Nephron progenitor cell (in vitro differentiated cells): ENCODE measurements at regions not wholly inside any gene's neighbourhood (a gene's known extent, or its start where the extent isn't known, plus 50 kb on each side); places are given as distances from the start of the nearest gene placed in this dataset.
"Not testable (repeated sequence)": the region's sequence is repeated elsewhere in the genome, so short reads cannot be mapped to it uniquely, and the experiment has no call there.

Experiments used
- DNase-seq: peaks from one replicate; pipeline ENCODE4 v3.0.0; 2021
- H3K27ac Mint-ChIP-seq: 2 replicates; pipeline ENCODE4 v1.8.0; 2021; ENCODE audit warnings: mild to moderate bottlenecking, moderate library complexity, mixed read lengths
- H3K27me3 Mint-ChIP-seq: 2 replicates; pipeline ENCODE4 v1.8.0; 2021; ENCODE audit warnings: mild to moderate bottlenecking, low read depth, mixed read lengths; ENCODE audit not compliant: poor library complexity
- H3K36me3 Mint-ChIP-seq: 2 replicates; pipeline ENCODE4 v1.8.0; 2021; ENCODE audit warnings: low read depth, mixed read lengths
- H3K4me1 Mint-ChIP-seq: 2 replicates; pipeline ENCODE4 v1.8.0; 2021; ENCODE audit warnings: mixed read lengths
- H3K4me3 Mint-ChIP-seq: 2 replicates; pipeline ENCODE4 v1.8.0; 2021; ENCODE audit warnings: mild to moderate bottlenecking, moderate library complexity, mixed read lengths
- H3K9me3 Mint-ChIP-seq: 2 replicates; pipeline ENCODE4 v1.8.0; 2021; ENCODE audit warnings: mild to moderate bottlenecking, moderate library complexity, mixed read lengths
- TF ChIP-seq, protein P1 (sequence below): fragments of 200-600 bp; sonication (generic); IDR thresholded peaks from 2 replicates; pipeline ENCODE4 v1.5.0; 2021; ENCODE audit warnings: antibody characterized with exemption

DNA sequence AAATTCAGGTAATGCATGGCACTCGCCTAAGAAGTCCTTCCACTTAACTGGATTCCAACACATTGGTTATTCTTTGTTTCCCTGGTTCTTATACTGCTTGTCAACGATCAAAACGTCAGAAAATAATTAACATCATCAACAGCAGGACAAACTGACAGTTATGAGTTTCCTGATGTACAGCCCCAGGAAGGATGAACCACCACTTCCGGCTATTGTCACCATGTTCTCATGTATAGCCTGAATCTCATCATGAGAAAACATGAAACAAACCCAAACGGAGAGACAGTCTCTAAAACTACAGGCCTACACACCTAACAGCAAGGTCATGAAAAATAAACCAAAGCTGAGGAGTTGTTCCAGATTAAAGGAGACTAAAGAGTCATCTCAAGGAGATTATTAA is 60.5 kb upstream of the FBXO28 start:
- Mint-ChIP-seq H3K36me3 (no peaks in the 10 kb centered on the region), H3K27me3 (peaks cover 4% of the 10 kb centered on the region), H3K9me3 (peaks cover 3% of the 10 kb centered on the region), H3K27ac (no peak overlapping the region), H3K4me3 (no peak overlapping the region), H3K4me1 (peaks cover 5% of the 10 kb centered on the region)
- DNase-seq = no peak
- TF ChIP-seq, protein P1, sequence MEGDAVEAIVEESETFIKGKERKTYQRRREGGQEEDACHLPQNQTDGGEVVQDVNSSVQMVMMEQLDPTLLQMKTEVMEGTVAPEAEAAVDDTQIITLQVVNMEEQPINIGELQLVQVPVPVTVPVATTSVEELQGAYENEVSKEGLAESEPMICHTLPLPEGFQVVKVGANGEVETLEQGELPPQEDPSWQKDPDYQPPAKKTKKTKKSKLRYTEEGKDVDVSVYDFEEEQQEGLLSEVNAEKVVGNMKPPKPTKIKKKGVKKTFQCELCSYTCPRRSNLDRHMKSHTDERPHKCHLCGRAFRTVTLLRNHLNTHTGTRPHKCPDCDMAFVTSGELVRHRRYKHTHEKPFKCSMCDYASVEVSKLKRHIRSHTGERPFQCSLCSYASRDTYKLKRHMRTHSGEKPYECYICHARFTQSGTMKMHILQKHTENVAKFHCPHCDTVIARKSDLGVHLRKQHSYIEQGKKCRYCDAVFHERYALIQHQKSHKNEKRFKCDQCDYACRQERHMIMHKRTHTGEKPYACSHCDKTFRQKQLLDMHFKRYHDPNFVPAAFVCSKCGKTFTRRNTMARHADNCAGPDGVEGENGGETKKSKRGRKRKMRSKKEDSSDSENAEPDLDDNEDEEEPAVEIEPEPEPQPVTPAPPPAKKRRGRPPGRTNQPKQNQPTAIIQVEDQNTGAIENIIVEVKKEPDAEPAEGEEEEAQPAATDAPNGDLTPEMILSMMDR = no peak

DNA sequence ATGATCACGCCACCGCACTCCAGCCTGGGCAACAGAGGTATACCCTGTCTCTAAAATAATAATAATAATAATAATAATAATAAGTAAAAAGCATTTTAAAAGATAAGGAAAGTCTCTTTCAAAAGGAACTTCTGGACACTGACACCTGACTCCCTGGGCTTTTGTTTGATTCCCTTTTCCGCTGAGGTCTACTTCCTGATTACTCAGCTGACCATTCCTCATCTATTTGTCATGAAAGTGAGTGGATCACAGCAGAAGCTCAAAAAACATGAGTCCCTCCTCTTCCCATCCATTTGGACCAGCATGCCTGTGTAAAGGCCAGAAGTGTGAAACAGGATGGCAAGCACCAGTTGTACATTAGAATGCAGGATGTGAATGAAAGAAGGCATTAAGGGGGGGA is 61.1 kb upstream of the FBXO28 start:
- Mint-ChIP-seq H3K27ac (no peak overlapping the region), H3K27me3 (peaks cover 4% of the 10 kb centered on the region)

DNA sequence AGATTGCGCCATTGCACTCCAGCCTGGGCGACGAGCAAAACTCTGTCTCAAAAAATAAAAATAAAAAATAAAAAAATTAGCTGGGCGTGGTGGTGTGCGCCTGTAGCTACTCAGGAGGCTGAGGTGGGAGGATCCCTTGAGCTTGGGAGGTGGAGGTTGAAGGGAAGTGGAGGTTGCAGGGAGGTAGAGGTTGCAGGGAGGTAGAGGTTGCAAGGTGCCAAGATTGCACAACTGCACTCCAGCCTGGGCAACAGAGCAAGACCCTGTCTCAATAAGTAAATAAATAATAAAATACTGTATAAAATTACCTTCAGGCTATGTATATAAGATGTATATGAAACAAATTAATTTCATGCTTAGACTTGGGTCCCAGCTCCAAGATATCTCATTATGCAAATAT is 62.1 kb upstream of the FBXO28 start:
- H3K27ac Mint-ChIP-seq, DNase-seq, H3K27me3 Mint-ChIP-seq, H3K36me3 Mint-ChIP-seq, H3K4me1 Mint-ChIP-seq, H3K4me3 Mint-ChIP-seq: not testable (repeated sequence)
- H3K9me3 Mint-ChIP-seq = peaks cover 14% of the 10 kb centered on the region

More for the DNA sequence above, 61.1 kb upstream of the FBXO28 start:
- TF ChIP-seq, protein P1 = no peak
- no peak for DNase-seq
- no peaks in the 10 kb centered on the region for H3K36me3 Mint-ChIP-seq
- H3K4me3 Mint-ChIP-seq = no peak overlapping the region
- peaks cover 5% of the 10 kb centered on the region for H3K4me1 Mint-ChIP-seq
- H3K9me3 Mint-ChIP-seq = peaks cover 7% of the 10 kb centered on the region

DNA sequence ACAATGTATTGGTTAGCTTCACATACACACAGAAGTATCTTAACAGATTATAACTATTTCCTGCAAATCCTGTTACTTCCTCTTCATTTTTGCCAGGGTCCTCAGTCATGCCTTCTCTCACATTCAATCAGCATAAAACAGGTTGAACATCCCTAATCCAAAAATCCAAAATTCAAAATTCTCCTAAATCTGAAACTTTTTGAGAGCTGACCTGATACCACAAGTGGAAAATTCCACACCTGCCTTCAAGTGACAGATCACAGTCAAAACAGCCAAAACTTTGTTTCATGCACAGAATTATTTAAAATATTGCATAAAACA is 62.9 kb upstream of the FBXO28 start:
- DNase-seq = no peak
- Mint-ChIP-seq H3K27ac (no peak overlapping the region), H3K9me3 (peaks cover 14% of the 10 kb centered on the region), H3K4me3 (no peak overlapping the region), H3K4me1 (no peaks in the 10 kb centered on the region), H3K36me3 (no peaks in the 10 kb centered on the region), H3K27me3 (no peaks in the 10 kb centered on the region)
- TF ChIP-seq, protein P1 = no peak

DNA sequence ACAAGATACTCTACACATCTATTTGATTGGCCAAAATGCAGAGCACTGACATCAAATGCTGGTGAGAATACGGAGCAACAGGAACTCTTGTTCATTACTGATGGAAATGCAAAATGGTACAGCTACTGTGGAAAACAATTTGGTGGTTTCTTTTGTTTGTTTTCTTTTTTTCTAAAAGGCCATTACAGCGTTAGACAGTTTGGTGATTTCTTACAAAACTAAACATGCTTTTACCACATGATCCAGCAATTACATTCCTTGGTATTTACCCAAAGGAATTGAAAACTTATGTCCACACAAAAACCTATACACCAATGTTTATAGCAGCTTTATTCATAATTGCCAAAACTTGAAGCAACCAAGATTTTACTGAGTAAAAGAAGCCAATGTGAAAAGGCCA is 66.4 kb upstream of the FBXO28 start:
- peaks cover 7% of the 10 kb centered on the region for H3K27me3 Mint-ChIP-seq
- TF ChIP-seq, protein P1 = no peak
- H3K4me1 Mint-ChIP-seq = peaks cover 4% of the 10 kb centered on the region
- DNase-seq = no peak
- H3K27ac Mint-ChIP-seq = no peak overlapping the region
- no peaks in the 10 kb centered on the region for H3K36me3 Mint-ChIP-seq
- no peak overlapping the region for H3K4me3 Mint-ChIP-seq
- peaks cover 11% of the 10 kb centered on the region for H3K9me3 Mint-ChIP-seq

DNA sequence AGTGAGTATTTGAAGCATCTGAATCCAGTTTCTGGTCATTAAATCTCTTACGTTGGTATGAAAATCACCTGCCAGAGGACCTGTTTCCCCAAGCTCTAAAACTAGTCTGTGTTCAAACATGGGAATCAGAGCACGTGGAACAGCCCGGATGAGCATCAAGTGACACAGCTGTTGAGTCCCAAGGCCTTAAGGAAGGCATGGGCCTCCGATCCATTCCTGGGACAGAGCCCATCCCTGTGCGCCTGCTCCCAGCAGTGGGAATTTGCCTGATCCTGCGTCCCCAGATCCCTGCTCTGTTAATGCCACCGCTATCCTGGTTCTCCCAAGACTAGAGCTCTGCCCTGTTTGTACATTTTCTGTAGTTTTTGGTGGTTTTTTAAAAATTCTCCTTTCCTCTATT is 68.4 kb upstream of the FBXO28 start:
- H3K4me3 Mint-ChIP-seq = no peak overlapping the region
- H3K36me3 Mint-ChIP-seq = no peaks in the 10 kb centered on the region
- H3K27me3 Mint-ChIP-seq = peaks cover 16% of the 10 kb centered on the region
- H3K27ac Mint-ChIP-seq = no peak overlapping the region
- TF ChIP-seq, protein P1 = no peak
- peaks cover 9% of the 10 kb centered on the region for H3K4me1 Mint-ChIP-seq
- no peak for DNase-seq
- H3K9me3 Mint-ChIP-seq = peaks cover 11% of the 10 kb centered on the region
